Ovary (tissue), 7 donors: ENCODE measurements at regions not wholly inside any gene's neighbourhood (a gene's known extent, or its start where the extent isn't known, plus 50 kb on each side); places are given as distances from the start of the nearest gene placed in this dataset.

ENCODE experiments used
- DNase-seq, 5 donors: peaks; one replicate each; pipeline ENCODE4 v3.0.0-alpha.2; 2019 to 2020
- H3K27ac ChIP-seq, 2 donors: fragments of 200-600 bp; one replicate each; pipeline versions ENCODE4 v1.5.1 to v1.8.0; 2019 to 2022
- H3K27me3 ChIP-seq: fragments of 200-600 bp; one replicate; pipeline ENCODE4 v1.8.0; 2022
- H3K36me3 ChIP-seq: fragments of 200-600 bp; sonication (generic); one replicate; pipeline ENCODE4 v1.5.1; 2019
- H3K4me1 ChIP-seq: one replicate; pipeline ENCODE4 v1.8.1; 2013; ENCODE audit warnings: mild to moderate bottlenecking, moderate library complexity; ENCODE audit not compliant: insufficient read depth
- H3K4me3 ChIP-seq: fragments of 200-600 bp; sonication (generic); one replicate; pipeline ENCODE4 v1.5.1; 2017
- H3K9me3 ChIP-seq, 2 donors: fragments of 200-600 bp in 1 of 2; sonication (generic) in 1 of 2; one replicate each; pipeline versions ENCODE4 v1.5.1 to v1.8.1; 2013 to 2019; ENCODE audit warnings: mild to moderate bottlenecking in 1 of 2, moderate library complexity in 1 of 2
- EP300 ChIP-seq: sonication (generic); formaldehyde crosslinking; IDR thresholded peaks from one replicate; pipeline ENCODE4 v1.6.1; 2017; ENCODE audit warnings: antibody characterized with exemption
- POLR2A ChIP-seq: fragments of 450-650 bp; IDR thresholded peaks from one replicate; pipeline ENCODE4 v1.6.1; 2017; ENCODE audit warnings: antibody characterized with exemption, mild to moderate bottlenecking, moderate library complexity
- WGBS, 3 donors: extraction: QIAGEN DNeasy Blood & Tissue Kit in 1 of 3; methylation state at CpG; one replicate each; pipeline versions ENCODE4 v1.1.5 to v1.1.7; 2013 to 2017; 5-methylcytosine and 5-hydroxymethylcytosine counted together
- intact Hi-C, 4 donors: fragments of 100-400 bp; cut with DNase I; formaldehyde crosslinking; loops; one replicate each; pipeline versions ENCODE4 v1.11.0 to v1.15.1; 2022 to 2023
- TF ChIP-seq, protein P1 (sequence below), 3 donors: fragments of 450-650 bp in 2 of 3; fragments of 200-600 bp in 1 of 3; IDR thresholded peaks; one replicate each; pipeline versions ENCODE4 v1.5.1 to v1.8.0; 2016 to 2022; ENCODE audit warnings: antibody characterized with exemption in 3 of 3, mild to moderate bottlenecking in 1 of 3
- donor health status: DM: no; HTN: no; CAD: no; lungs with moderate emphysema.
- donor health status: DM: no; HTN: no; CAD: no.
- donor health status: Bipolar disorder and iron deficiency.
- donor health status: DM: no; HTN: no; CAD: no.
- donor health status: DM: yes; HTN: yes; CAD: no.

DNA sequence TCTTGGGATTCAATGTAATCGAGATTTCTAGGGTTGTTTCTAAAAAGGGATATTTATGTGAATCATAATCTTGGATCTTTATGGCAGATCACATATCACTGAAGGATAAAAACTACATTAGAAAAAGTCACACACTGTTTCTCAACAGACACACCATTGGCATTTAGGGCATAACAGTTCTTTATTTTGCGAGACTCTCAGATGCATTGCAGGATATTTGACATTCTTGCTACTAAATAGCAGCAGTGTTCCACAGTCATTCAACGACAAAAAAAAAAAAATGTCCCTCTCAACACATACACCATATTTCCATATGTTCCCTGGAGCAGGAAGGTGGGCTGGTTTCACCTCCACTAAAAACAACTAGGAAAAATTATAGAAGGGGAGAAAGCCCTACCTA is 243.4 kb upstream of the PCDH18 start:
- Histone ChIP-seq H3K36me3 (no peaks in the 10 kb centered on the region), H3K9me3 (no peaks in the 10 kb centered on the region), H3K4me1 (no peaks in the 10 kb centered on the region), H3K27me3 (no peaks in the 10 kb centered on the region), H3K27ac (no peak overlapping the region), H3K4me3 (no peak overlapping the region)
- WGBS, 3 donors = 74 to 79% (median 74%) methylated on average over 3 of the region's 3 CpGs
- DNase-seq = no peak
- intact Hi-C loops = no loop called here
- TF ChIP-seq, protein P1, sequence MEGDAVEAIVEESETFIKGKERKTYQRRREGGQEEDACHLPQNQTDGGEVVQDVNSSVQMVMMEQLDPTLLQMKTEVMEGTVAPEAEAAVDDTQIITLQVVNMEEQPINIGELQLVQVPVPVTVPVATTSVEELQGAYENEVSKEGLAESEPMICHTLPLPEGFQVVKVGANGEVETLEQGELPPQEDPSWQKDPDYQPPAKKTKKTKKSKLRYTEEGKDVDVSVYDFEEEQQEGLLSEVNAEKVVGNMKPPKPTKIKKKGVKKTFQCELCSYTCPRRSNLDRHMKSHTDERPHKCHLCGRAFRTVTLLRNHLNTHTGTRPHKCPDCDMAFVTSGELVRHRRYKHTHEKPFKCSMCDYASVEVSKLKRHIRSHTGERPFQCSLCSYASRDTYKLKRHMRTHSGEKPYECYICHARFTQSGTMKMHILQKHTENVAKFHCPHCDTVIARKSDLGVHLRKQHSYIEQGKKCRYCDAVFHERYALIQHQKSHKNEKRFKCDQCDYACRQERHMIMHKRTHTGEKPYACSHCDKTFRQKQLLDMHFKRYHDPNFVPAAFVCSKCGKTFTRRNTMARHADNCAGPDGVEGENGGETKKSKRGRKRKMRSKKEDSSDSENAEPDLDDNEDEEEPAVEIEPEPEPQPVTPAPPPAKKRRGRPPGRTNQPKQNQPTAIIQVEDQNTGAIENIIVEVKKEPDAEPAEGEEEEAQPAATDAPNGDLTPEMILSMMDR (IDR thresholded peaks at IDR 0.05) = no peak
- no peak for TF ChIP-seq POLR2A
- TF ChIP-seq EP300 = no peak

DNA sequence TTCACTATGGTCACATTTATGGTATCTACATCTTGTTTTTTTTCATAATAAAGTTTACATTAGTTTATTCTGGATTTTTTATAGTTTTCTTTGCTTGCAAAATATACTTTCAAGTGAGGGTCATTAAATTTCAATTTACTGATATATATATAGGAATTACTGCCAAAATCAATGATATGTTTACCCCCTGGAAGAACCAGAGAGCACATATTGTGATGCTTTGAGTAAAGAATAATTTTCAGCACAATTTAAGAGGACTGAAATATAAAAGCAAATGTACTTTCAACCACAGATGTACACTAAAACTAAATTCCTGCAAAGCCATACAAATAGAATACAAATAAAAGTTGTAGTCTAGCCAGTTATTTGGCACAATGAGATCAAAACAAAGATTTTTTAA is 242.2 kb upstream of the PCDH18 start:
- no peaks in the 10 kb centered on the region for H3K9me3 ChIP-seq
- H3K4me3 ChIP-seq = no peak overlapping the region
- intact Hi-C loops = no loop called here
- no peaks in the 10 kb centered on the region for H3K36me3 ChIP-seq
- no peak for TF ChIP-seq POLR2A
- TF ChIP-seq, protein P1 (IDR thresholded peaks at IDR 0.05) = no peak
- TF ChIP-seq EP300 = no peak
- no peak overlapping the region for H3K27ac ChIP-seq
- no peaks in the 10 kb centered on the region for H3K27me3 ChIP-seq
- DNase-seq = no peak
- no peaks in the 10 kb centered on the region for H3K4me1 ChIP-seq

DNA sequence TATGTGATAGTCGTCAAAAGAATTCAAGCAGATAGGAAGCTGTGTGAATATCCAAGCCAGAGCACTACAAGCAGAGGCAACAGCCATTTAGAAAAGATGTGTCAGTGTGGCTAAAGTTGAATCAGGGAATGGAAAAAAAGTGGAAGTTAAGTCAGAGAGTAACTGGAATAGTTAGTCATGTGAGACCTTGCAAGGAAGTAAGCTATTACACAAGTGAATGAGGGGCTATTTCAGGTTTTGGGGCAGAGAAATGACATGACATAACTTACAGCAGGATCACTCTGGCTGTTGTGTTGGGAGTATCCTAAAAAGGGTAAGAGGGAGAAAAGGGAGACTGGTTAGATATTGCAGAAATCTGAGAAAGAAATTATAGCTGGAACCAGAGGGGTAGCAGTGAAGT is 236.6 kb upstream of the PCDH18 start:
- Histone ChIP-seq H3K4me1 (no peaks in the 10 kb centered on the region), H3K4me3 (no peak overlapping the region), H3K36me3 (no peaks in the 10 kb centered on the region), H3K27me3 (no peaks in the 10 kb centered on the region), H3K27ac (no peak overlapping the region), H3K9me3 (no peaks in the 10 kb centered on the region)
- intact Hi-C loops = no loop called here
- TF ChIP-seq EP300 (no peak), POLR2A (no peak)
- TF ChIP-seq, protein P1 (IDR thresholded peaks at IDR 0.05) = no peak
- 85 to 92% (median 89%) methylated on average over 1 of the region's 1 CpG for WGBS, 3 donors
- no peak for DNase-seq

DNA sequence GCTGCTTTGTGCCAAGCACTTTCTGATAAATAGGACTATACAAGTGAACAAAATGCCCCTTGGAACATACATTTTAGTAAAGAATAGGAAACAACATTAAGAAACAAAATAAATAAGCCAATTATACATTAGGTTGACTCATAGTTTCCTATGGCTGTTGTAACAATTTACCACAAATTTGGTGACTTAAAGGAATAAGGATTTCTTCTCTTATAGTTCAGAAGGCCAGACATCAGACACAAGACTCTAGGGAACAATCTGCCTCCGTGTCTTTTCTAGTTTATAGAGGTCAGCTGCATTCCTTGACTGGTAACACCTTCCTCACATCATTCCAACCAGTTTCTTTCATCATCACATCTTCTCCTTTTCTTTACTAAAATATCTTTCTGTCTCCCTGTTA is 235.9 kb upstream of the PCDH18 start:
- TF ChIP-seq, protein P1 (IDR thresholded peaks at IDR 0.05) = no peak
- TF ChIP-seq POLR2A (no peak), EP300 (no peak)

DNA sequence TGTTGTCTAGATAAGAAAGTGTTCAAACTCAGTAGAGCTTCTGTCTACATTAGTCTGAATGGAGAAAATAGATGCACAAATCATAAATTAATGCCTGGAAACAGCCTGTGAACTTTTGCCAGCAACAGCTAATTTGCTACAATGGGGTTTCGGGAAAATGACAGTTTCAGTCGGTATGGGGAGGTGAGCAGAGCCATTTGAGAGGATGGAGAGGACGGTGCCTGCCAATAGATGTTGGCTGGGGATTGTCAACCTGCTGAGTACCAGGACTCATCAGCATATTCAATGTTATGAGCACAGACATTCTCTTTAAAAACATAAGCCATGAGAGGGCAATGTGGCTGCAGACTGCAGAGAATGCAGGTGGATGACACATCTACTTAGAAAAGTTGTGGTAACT is 230.3 kb upstream of the PCDH18 start:
- intact Hi-C loops = no loop called here
- TF ChIP-seq, protein P1 (IDR thresholded peaks at IDR 0.05) = no peak
- TF ChIP-seq POLR2A = no peak
- no peak for TF ChIP-seq EP300

More for the DNA sequence above, 235.9 kb upstream of the PCDH18 start:
- H3K36me3 ChIP-seq = no peaks in the 10 kb centered on the region
- WGBS, 3 donors = 71 to 78% (median 74%) methylated on average over 1 of the region's 1 CpG
- no peak overlapping the region for H3K27ac ChIP-seq
- no peaks in the 10 kb centered on the region for H3K9me3 ChIP-seq
- intact Hi-C loops = no loop called here
- no peak overlapping the region for H3K4me3 ChIP-seq
- no peaks in the 10 kb centered on the region for H3K27me3 ChIP-seq
- no peak for DNase-seq
- no peaks in the 10 kb centered on the region for H3K4me1 ChIP-seq

More for the DNA sequence above, 230.3 kb upstream of the PCDH18 start:
- WGBS, 3 donors = 81 to 88% (median 84%) methylated on average over 3 of the region's 3 CpGs
- Histone ChIP-seq H3K4me3 (no peak overlapping the region), H3K27me3 (no peaks in the 10 kb centered on the region), H3K9me3 (no peaks in the 10 kb centered on the region), H3K36me3 (no peaks in the 10 kb centered on the region), H3K27ac (no peak overlapping the region), H3K4me1 (no peaks in the 10 kb centered on the region)
- no peak for DNase-seq
